Globus pallidus (tissue), 1 donor: ENCODE measurements at regions not wholly inside any gene's neighbourhood (a gene's known extent, or its start where the extent isn't known, plus 50 kb on each side); places are given as distances from the start of the nearest gene placed in this dataset.

Source experiments
- DNase-seq: peaks from one replicate; pipeline ENCODE4 v3.0.0-alpha.2; 2015; ENCODE audit warnings: low spot score

- DNase-seq = no peak
Measured at GRCh38 chr11:70535191-70535971, 137.1 kb downstream of the CTTN start.

GRCh38 chr11:70536051-70536877 lies 137.9 kb downstream of the CTTN start:
- DNase-seq = no peak

- no peak for DNase-seq
Measured at GRCh38 chr11:70537576-70538571, 139.5 kb downstream of the CTTN start.

- no peak for DNase-seq
Measured at GRCh38 chr11:70538641-70539359, 140.5 kb downstream of the CTTN start.

- no peak for DNase-seq
Measured at GRCh38 chr11:70539360-70540095, 141.2 kb downstream of the CTTN start.

GRCh38 chr11:70540196-70540595 lies 141.9 kb downstream of the CTTN start:
- DNase-seq = no peak

- no peak for DNase-seq
Measured at GRCh38 chr11:70541176-70541575, 142.8 kb downstream of the CTTN start.

- no peak for DNase-seq
Measured at GRCh38 chr11:70541699-70542098, 143.4 kb downstream of the CTTN start.

GRCh38 chr11:70542406-70542805 lies 144.1 kb downstream of the CTTN start:
- no peak for DNase-seq

- DNase-seq = no peak
Measured at GRCh38 chr11:70542811-70543210, 144.5 kb downstream of the CTTN start.

- no peak for DNase-seq
Measured at GRCh38 chr11:70543611-70544010, 145.3 kb downstream of the CTTN start.

GRCh38 chr11:70544067-70544773 lies 145.9 kb downstream of the CTTN start:
- DNase-seq = no peak

GRCh38 chr11:70544774-70545609 lies 146.7 kb downstream of the CTTN start:
- DNase-seq = no peak

GRCh38 chr11:70545610-70545912 lies 147.2 kb downstream of the CTTN start:
- DNase-seq = no peak

- DNase-seq = no peak
Measured at GRCh38 chr11:70546191-70546940, 148.0 kb downstream of the CTTN start.

- no peak for DNase-seq
Measured at GRCh38 chr11:70547386-70547785, 149.1 kb downstream of the CTTN start.

GRCh38 chr11:70547821-70548670 lies 149.7 kb downstream of the CTTN start:
- no peak for DNase-seq

GRCh38 chr11:70548976-70549375 lies 150.6 kb downstream of the CTTN start:
- no peak for DNase-seq
